Activated CD4-positive, alpha-beta T cell treated with anti-CD3 and anti-CD28 coated beads, Interleukin-10, Interleukin-2, amounts not matched to agents 100 ng/mL and 50 ng/mL, durations not matched to agents 16 hours and 8 hours (primary cell): ENCODE measurements at regions not wholly inside any gene's neighbourhood (a gene's known extent, or its start where the extent isn't known, plus 50 kb on each side); places are given as distances from the start of the nearest gene placed in this dataset.
A peak's percentile ranks its signal among the peaks of the same experiment; 100 is the strongest.

Experiments used
- DNase-seq: peaks from one replicate; pipeline ENCODE4 v3.0.0-alpha.2; 2020

GRCh38 chr12:98446682-98447081 is 68.7 kb upstream of the TMPO start:
- no peak for DNase-seq

- DNase-seq, result no peak
Observed at GRCh38 chr12:98449584-98449983, 65.8 kb upstream of the TMPO start.

GRCh38 chr12:98453070-98453469 is 62.3 kb upstream of the TMPO start:
- DNase-seq, result peak; percentile 51

GRCh38 chr12:98453492-98453891 is 61.9 kb upstream of the TMPO start:
- no peak for DNase-seq

GRCh38 chr12:98456041-98456440 is 59.3 kb upstream of the TMPO start:
- DNase-seq, result no peak

GRCh38 chr12:98456576-98457573 is 58.5 kb upstream of the TMPO start:
- DNase-seq, result peak; percentile 36

- peak; percentile 62 for DNase-seq
Observed at GRCh38 chr12:98464190-98464589, 51.2 kb upstream of the TMPO start.

GRCh38 chr12:98465505-98465904 is 49.9 kb upstream of the TMPO start:
- DNase-seq, result peak; percentile 44
